ENCODE measurements at regions not wholly inside any gene's neighbourhood (a gene's known extent, or its start where the extent isn't known, plus 50 kb on each side); places are given as distances from the start of the nearest gene placed in this dataset.

DNA sequence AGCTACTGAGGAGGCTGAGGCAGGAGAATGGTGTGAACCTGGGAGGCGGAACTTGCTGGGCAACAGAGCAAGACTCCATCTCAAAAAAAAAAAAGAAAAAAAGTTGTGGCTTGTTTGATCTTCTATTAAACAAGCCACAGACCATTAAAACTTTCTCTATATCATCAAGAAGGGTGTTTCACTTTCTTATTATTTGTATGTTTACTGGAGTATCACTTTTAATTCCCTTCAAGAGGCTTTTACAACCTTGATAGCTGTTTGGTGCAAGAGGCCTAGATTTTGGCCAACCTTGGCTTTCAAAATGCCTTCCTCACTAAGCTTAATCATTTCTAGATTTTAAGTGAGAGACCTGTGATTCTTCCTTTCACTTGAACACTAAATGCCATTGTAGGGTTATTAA lies 339.1 kb downstream of the TSN start:
- H4K20me1 ChIP-seq (ENCODE audit: control insufficient read depth, insufficient read depth, low read depth, low read length), result no peaks in the 10 kb centered on the region
- no peaks in the 10 kb centered on the region for H3K9me3 ChIP-seq (ENCODE audit: control insufficient read depth, insufficient read depth, low read length)
- no peak for TF ChIP-seq EZH2phosphoT487 (IDR thresholded peaks at IDR 0.05; ENCODE audit: borderline replicate concordance, low read length)
- TF ChIP-seq, protein P1, sequence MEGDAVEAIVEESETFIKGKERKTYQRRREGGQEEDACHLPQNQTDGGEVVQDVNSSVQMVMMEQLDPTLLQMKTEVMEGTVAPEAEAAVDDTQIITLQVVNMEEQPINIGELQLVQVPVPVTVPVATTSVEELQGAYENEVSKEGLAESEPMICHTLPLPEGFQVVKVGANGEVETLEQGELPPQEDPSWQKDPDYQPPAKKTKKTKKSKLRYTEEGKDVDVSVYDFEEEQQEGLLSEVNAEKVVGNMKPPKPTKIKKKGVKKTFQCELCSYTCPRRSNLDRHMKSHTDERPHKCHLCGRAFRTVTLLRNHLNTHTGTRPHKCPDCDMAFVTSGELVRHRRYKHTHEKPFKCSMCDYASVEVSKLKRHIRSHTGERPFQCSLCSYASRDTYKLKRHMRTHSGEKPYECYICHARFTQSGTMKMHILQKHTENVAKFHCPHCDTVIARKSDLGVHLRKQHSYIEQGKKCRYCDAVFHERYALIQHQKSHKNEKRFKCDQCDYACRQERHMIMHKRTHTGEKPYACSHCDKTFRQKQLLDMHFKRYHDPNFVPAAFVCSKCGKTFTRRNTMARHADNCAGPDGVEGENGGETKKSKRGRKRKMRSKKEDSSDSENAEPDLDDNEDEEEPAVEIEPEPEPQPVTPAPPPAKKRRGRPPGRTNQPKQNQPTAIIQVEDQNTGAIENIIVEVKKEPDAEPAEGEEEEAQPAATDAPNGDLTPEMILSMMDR (IDR thresholded peaks at IDR 0.05; ENCODE audit: low read depth, low read length, poor library complexity, severe bottlenecking), result no peak
- peaks cover 4% of the 10 kb centered on the region; the same call in 1 of the 2 replicates for H3K27me3 ChIP-seq (ENCODE audit: control insufficient read depth, low read length)
- no peak overlapping the region for H3K27ac ChIP-seq (ENCODE audit: low read depth, low read length)
- no peaks in the 10 kb centered on the region for H3K79me2 ChIP-seq (ENCODE audit: control insufficient read depth, low read length)
- no peaks in the 10 kb centered on the region for H3F3A ChIP-seq (ENCODE audit: control insufficient read depth, insufficient read depth)
- no peak overlapping the region for H3K4me2 ChIP-seq (ENCODE audit: low read length)
- H3K36me3 ChIP-seq (ENCODE audit: control insufficient read depth, low read length), result no peaks in the 10 kb centered on the region
- no peaks in the 10 kb centered on the region for H3K9me2 ChIP-seq (replicated peaks; ENCODE audit: control insufficient read depth, low read length)
- H3K4me1 ChIP-seq (ENCODE audit: control insufficient read depth, low read length), result no peaks in the 10 kb centered on the region
- no peak overlapping the region for H3K4me3 ChIP-seq (ENCODE audit: low read length)

DNA sequence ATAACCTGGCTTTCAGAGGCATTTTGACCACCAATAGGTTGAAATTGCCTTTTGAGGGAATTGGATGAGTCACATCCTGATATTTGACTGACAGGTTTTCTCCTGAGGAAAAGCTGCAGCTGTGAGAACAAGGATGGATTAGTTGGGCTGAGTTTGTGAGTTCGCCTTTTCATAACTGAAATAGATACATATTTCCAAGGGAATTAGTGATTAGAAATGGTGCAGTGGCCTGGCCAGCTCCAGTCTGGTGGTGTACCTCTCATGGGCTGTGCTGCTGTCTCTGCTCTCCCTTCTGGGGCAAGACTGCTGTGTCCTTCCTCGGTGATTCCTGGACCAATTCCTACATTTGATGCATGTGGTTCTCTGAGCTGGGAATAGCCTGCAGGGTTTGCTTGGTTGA lies 341.3 kb downstream of the TSN start:
- TF ChIP-seq EZH2phosphoT487 (IDR thresholded peaks at IDR 0.05; ENCODE audit: borderline replicate concordance, low read length), result no peak
- TF ChIP-seq, protein P1 (IDR thresholded peaks at IDR 0.05; ENCODE audit: low read depth, low read length, poor library complexity, severe bottlenecking), result no peak
- H3K4me2 ChIP-seq (ENCODE audit: low read length), result no peak overlapping the region
- no peaks in the 10 kb centered on the region for H3K79me2 ChIP-seq (ENCODE audit: control insufficient read depth, low read length)

DNA sequence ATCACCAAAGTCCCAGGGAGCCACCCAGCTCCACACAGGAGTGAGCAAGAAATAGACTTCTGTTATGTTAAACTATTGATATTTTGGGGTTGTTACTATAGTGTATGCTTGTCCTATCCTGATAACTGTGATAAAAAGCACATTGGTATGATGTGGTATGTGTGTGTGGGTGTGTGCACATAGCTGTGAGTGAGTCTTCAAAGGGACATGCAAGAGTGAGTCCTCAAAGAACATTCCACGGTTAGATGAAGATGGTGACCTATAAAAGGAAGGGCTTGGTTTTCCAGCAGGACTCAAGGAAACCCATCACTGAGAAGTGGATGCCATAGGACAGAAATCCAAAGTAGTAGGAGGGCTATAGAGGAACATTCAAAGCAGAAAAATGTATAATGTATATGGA lies 342.9 kb downstream of the TSN start:
- Histone ChIP-seq H3K4me2 (ENCODE audit: low read length) (no peak overlapping the region), H3K27me3 (ENCODE audit: control insufficient read depth, low read length) (peaks cover 4% of the 10 kb centered on the region; the same call in 1 of the 2 replicates)

More for the DNA sequence above, 341.3 kb downstream of the TSN start:
- no peaks in the 10 kb centered on the region for H3K9me3 ChIP-seq (ENCODE audit: control insufficient read depth, insufficient read depth, low read length)
- no peaks in the 10 kb centered on the region for H3K4me1 ChIP-seq (ENCODE audit: control insufficient read depth, low read length)
- no peaks in the 10 kb centered on the region for H4K20me1 ChIP-seq (ENCODE audit: control insufficient read depth, insufficient read depth, low read depth, low read length)
- no peak overlapping the region for H3K27ac ChIP-seq (ENCODE audit: low read depth, low read length)
- H3F3A ChIP-seq (ENCODE audit: control insufficient read depth, insufficient read depth), result no peaks in the 10 kb centered on the region
- H3K36me3 ChIP-seq (ENCODE audit: control insufficient read depth, low read length), result no peaks in the 10 kb centered on the region
- peaks cover 4% of the 10 kb centered on the region; the same call in 1 of the 2 replicates for H3K27me3 ChIP-seq (ENCODE audit: control insufficient read depth, low read length)
- no peak overlapping the region for H3K4me3 ChIP-seq (ENCODE audit: low read length)
- no peaks in the 10 kb centered on the region for H3K9me2 ChIP-seq (replicated peaks; ENCODE audit: control insufficient read depth, low read length)

More for the DNA sequence above, 342.9 kb downstream of the TSN start:
- Histone ChIP-seq H3K9me2 (replicated peaks; ENCODE audit: control insufficient read depth, low read length) (no peaks in the 10 kb centered on the region), H3K27ac (ENCODE audit: low read depth, low read length) (no peak overlapping the region), H3F3A (ENCODE audit: control insufficient read depth, insufficient read depth) (no peaks in the 10 kb centered on the region), H3K4me1 (ENCODE audit: control insufficient read depth, low read length) (no peaks in the 10 kb centered on the region), H3K9me3 (ENCODE audit: control insufficient read depth, insufficient read depth, low read length) (no peaks in the 10 kb centered on the region), H4K20me1 (ENCODE audit: control insufficient read depth, insufficient read depth, low read depth, low read length) (no peaks in the 10 kb centered on the region), H3K36me3 (ENCODE audit: control insufficient read depth, low read length) (no peaks in the 10 kb centered on the region), H3K79me2 (ENCODE audit: control insufficient read depth, low read length) (no peaks in the 10 kb centered on the region), H3K4me3 (ENCODE audit: low read length) (no peak overlapping the region)
- TF ChIP-seq EZH2phosphoT487 (IDR thresholded peaks at IDR 0.05; ENCODE audit: borderline replicate concordance, low read length), result no peak
- TF ChIP-seq, protein P1 (IDR thresholded peaks at IDR 0.05; ENCODE audit: low read depth, low read length, poor library complexity, severe bottlenecking), result no peak
